ENCODE measurements at regions not wholly inside any gene's neighbourhood (a gene's known extent, or its start where the extent isn't known, plus 50 kb on each side); places are given as distances from the start of the nearest gene placed in this dataset.

DNA sequence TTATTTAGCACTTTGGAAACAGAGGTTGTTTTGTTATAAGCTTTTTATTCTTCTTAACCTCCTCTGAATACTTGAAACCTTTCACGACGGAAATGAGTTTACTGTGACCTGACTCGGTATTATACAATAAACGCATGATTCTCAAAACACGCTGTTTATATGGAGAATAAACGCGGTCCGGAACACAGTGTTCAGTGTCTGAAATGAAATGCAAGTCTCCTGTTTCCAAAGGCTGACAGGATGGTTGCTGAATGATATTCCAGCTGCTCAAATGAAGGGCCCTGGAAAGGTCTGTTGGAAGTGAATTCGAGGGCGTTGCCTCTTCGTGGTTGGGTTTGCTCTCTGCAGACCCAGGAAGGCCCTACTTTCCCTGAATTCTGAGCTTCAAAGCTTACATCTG, 83.4 kb downstream of the RSPH3 start:
- TF ChIP-seq, protein P1, sequence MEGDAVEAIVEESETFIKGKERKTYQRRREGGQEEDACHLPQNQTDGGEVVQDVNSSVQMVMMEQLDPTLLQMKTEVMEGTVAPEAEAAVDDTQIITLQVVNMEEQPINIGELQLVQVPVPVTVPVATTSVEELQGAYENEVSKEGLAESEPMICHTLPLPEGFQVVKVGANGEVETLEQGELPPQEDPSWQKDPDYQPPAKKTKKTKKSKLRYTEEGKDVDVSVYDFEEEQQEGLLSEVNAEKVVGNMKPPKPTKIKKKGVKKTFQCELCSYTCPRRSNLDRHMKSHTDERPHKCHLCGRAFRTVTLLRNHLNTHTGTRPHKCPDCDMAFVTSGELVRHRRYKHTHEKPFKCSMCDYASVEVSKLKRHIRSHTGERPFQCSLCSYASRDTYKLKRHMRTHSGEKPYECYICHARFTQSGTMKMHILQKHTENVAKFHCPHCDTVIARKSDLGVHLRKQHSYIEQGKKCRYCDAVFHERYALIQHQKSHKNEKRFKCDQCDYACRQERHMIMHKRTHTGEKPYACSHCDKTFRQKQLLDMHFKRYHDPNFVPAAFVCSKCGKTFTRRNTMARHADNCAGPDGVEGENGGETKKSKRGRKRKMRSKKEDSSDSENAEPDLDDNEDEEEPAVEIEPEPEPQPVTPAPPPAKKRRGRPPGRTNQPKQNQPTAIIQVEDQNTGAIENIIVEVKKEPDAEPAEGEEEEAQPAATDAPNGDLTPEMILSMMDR (IDR thresholded peaks at IDR 0.05): no peak
- TF ChIP-seq POLR2A (IDR thresholded peaks at IDR 0.05): no peak
